ENCODE measurements at regions not wholly inside any gene's neighbourhood (a gene's known extent, or its start where the extent isn't known, plus 50 kb on each side); places are given as distances from the start of the nearest gene placed in this dataset.

DNA sequence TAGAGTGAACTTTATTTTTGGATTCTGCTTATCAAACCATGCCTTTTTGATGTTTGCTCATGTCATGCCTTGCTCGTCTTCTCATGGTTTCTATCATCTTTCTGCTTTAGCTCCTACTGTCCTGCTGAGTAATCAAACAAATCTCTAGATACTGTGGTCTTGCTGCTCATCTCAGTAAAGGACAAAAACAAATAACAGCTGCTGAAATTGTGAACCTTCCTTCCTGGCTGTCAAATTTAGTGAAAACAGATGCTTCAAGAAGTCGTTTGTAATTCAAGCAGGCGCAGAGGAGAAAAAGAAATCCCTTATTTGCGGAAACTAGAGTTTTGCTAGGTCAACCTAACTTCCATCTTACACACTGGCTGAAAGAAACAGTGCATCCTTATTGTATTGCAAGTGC lies 616.1 kb upstream of the ALCAM start:
- no peak for DNase-seq (ENCODE audit: low spot score)

DNA sequence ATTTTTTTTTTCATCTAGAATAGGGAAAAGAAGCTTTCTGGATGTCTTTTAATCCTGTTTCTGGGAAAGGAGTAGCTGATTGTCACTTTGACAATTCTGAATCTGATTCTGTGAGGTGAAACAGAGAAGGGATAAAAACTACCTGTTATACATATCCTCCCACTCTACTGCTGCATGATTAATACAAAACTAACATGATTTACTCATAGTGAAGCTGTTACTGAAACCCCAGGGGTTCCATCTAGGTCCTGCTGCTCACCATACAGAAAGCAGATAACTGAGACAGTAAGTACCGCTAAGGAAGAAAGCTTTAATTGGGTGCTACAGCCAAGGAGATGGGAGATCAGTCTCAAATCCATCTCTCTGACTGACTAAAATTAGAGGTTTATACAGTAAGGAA lies 610.9 kb upstream of the ALCAM start:
- DNase-seq (ENCODE audit: low spot score), result no peak

DNA sequence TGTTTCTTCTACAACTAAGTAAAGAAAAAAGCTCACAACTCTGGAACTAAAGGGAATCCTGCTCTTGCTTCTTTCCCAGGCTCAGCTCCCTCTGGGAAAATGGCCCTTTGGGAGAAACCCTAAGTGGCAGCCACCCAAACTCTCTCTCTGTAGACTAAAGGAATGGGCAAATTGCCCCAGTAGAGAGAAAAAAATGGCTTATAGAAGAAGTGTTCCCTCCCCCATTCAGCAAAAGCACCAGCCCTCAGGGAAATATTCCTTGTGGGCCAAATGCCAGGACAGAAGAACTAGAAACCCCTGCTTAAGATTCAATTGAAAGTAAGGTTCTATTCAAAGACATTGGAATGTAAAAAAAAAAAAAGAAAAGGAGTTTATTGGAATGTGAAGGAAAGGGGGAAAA lies 603.7 kb upstream of the ALCAM start:
- peak; percentile 63 for DNase-seq (ENCODE audit: low spot score)

DNA sequence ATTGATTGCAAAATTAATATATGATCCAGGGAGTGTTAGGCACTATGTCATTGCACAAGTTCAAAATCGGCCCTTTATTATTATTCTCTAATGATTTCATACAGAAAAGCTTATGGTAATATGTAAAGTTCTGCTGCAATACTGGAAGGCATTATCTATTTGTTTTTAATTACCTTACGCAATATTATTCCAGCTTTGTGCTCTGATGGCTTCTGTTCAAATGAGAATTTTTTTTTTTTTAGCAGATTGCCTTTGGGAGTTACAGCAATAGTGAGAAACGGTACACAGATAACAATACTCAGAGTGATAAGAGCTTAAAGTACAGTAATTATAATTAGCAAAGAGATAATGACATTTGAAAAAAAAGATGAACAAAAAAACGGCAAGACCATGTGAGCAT lies 602.2 kb upstream of the ALCAM start:
- no peak for DNase-seq (ENCODE audit: low spot score)

DNA sequence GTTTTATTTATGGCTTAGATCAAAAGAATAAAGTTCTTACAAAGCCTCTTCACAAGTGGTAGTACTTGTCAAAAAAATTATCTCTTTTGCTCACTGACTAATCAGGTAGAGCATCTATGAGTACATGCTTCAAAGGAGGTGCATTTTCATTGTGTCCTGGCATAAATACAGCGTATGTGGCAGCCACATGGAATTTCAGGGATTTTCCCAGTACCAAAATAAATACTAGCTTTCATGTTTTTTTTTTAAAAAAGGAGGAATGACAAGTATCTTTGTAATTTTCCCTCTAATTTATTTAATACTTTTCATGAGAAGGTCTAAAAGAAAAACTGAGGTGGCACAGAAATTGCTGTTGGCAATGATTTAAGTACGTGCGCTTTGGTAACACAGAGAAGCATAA lies 597.8 kb upstream of the ALCAM start:
- DNase-seq (ENCODE audit: low spot score), result no peak

DNA sequence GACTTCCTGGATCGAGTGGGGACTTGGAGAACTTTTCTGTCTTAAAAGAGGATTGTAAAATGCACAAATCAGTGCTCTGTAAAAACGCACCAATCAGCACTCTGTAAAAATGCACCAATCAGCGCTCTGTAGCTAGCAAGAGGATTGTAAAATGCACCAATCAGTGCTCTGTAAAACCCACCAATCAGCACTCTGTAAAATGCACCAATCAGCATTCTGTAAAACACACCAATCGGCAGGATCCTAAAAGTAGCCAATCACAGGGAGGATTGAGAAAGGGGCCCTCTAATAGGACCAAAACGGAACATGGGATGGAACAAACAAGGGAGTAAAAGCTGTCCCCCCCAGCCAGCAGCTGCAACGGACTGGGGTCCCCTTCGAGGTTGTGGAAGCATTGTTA lies 587.4 kb upstream of the ALCAM start:
- no peak for DNase-seq (ENCODE audit: low spot score)

DNA sequence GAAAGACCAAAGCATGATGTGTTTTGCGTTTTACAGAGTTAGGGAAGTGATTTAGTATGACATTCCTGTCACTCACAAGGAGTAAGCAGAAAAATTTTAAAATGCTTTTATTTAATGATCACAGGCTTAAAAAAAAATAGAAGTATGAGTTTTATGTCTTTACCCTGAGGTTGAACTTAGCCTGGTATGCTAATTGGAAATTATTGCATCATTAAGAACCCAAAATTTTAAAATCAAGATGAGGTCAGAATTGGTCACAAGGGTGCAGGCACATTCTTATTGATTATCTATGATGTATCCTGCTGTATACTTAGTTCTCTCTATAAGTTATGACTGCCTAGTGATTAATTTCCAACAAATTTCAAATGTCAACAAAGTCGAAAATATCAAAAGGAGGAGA lies 585.6 kb upstream of the ALCAM start:
- DNase-seq (ENCODE audit: low spot score), result no peak

DNA sequence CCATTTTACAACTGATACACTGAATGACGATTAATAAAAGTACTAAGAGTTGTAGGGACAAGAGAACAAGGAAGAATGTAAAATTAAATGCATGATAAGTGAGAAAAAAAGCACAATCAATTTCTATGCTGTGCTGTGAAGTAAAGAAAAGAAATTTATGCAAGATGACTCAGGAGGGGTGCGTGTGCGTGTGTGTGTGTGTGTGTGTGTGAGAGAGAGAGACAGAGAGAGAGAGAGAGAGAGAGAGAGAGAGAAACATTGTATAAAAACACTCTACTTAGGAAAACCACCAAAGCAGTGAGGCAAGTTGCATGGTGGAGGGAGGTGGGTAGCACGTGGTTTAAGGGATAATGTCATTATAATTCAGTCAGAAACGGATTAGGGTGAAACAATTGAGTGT lies 580.8 kb upstream of the ALCAM start:
- no peak for DNase-seq (ENCODE audit: low spot score)

DNA sequence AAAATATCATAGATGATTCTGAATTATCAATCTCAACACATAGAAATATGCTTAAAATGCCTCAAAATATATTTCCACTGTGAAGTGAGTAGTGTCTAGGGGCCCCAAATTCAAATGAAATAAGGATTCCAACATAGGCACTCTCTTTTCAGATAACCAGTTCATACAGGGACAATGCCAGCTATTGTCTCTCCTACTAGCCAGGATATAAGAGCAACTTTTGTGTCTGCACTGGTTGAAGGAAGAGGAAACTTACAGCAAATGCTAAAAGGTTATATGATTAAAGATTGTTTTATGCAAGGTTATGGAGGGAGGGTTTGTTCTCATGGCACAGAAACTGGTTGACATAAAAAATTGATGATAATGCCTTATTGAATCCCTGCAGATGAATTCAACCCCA lies 579.4 kb upstream of the ALCAM start:
- peak; percentile 56 for DNase-seq (ENCODE audit: low spot score)

DNA sequence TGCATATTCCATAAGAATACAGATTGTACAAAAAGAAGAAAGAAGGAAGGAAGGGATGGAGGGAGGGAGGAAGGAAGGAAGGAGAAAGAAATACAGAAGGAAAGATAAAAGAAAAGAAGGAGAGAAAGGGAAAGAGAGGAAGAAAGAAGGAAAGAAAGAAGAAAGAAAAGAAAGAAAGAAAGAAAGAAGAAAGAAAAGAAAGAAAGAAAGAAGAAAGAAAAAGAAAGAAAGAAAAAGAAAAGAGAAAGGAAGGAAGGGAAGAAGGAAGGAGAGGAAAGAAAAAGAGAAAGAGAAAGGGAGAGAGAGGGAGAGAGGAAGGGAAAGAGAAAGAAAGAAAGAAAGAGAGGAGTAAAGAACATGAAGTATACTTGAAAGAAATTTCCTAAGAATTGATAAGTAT lies 577.9 kb upstream of the ALCAM start:
- DNase-seq (ENCODE audit: low spot score), result no peak

DNA sequence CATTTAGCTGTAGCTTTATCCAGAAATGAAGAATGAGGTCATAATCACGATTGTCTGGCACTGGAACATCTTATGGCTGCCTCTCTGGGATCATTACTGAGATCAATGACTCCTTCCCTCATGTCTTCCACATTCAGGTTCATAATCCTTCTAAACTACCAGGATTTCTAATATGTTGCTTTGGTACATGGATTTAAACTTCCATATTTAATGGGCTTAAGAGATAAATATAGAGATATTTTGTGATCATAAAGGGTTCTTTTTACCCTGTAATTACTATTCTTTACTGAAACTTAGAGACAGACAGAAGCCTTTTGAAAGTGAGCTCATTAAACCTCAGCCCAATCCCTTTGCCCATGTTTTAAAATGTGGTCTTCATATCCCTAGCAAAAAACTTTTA lies 575.4 kb upstream of the ALCAM start:
- no peak for DNase-seq (ENCODE audit: low spot score)

DNA sequence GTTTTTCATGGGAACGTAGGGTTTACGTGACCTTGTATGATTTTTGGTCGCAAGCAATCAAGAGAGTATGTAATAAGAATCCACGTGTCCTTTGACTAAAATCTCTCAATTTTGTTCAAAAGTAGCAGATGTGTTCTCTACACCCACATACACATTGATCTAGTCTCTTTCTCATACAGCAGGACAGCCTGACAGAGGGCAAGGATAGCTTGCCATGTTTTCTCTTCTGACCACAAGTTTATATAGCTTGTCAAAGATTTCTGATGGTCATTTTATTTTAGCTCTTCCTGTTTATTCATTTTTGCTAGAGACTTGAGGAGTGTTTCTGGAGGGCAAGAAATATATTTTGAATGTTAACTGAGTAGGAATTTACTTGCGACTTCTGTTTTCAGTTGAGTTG lies 570.2 kb upstream of the ALCAM start:
- DNase-seq (ENCODE audit: low spot score), result no peak

DNA sequence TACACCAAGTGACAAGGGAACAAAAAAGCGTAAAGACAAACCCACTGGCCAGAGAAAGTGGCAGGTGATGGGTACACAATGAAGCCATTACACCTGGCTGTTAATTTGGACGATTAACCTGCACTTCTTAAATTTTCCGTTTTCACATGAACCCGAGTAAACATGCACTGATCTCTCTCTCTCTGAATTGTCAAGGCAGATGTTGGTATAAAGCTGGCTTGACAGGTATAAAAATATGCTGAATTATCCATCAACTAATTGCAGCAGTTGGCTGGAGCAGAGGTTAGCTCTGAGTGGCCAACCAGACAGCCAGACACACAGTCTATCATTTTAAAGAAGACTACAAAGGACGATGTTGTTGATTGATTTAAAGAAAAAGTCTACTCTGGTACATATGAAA lies 561.7 kb upstream of the ALCAM start:
- DNase-seq (ENCODE audit: low spot score), result no peak

DNA sequence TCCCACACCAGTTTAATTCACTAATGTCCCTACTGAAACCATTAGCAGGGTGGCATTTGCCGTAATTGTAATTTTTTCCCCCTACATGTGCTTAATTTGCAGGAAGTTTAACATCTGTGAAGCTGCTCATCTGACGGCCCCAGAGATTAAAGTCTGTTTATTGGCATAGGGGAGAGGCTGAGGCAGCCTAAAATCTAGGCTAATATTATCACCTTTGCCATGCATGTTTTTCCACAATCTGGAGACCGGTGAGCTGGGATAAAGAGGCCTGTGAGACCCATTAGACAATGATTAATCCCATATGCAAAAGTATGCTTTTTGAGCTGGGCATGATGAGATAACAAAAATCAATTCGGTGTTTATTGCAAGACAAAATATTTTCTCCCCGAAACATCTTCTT lies 561.2 kb upstream of the ALCAM start:
- no peak for DNase-seq (ENCODE audit: low spot score)

DNA sequence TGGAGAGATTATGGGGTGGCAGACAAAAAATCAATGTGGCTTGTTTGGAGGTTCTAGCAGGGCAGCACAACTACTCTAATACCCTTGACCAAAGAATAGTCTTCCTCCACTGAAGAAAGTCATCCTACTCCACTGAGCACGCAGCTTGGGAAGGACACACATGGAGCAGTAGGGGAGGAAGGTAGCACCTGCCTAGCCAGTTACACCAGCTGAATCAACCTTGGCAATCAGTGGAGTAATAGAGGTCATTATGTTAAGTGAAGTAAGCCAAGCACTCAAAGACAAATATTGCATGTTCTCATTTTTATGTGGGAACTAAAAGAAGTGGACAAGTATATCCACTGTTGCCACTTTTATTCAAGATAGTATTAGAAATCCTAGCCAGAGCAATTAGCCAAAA lies 555.8 kb upstream of the ALCAM start:
- no peak for DNase-seq (ENCODE audit: low spot score)

DNA sequence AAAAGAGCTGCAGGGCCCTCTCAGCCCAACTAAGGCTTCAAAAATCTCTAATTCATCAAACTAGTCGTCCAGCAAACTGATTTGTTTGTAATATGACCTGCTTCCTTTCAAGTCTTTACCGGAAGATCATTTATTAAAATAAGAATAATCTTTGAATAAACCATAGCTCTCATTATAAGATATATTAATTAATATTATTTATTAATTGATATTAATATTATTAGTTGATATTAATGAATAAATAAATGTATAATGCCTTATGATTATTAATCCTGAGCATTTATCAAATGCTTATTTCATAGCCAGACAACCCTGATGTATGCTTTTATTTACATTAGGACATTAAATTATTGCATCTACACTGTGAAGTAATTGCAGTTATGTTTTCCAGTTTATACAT lies 550.7 kb upstream of the ALCAM start:
- DNase-seq (ENCODE audit: low spot score), result no peak

DNA sequence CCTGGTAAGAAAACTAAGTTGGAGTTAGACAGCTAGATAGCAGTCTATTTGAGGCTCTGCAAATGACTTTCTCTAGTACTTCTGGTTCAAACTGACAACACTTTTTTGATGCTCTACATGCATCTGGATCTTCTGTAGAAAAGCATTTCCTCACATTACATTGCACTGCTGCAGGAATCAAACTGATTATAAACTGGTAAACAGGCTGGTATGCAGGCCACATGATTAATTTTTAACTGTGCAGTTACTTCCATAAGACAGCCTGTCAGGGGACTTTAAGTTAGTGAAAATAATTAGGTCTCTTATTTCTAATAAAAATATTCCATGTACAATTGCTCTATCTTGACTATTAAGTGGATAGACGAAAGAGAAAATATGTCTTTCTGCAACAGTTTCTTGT lies 550.0 kb upstream of the ALCAM start:
- no peak for DNase-seq (ENCODE audit: low spot score)

DNA sequence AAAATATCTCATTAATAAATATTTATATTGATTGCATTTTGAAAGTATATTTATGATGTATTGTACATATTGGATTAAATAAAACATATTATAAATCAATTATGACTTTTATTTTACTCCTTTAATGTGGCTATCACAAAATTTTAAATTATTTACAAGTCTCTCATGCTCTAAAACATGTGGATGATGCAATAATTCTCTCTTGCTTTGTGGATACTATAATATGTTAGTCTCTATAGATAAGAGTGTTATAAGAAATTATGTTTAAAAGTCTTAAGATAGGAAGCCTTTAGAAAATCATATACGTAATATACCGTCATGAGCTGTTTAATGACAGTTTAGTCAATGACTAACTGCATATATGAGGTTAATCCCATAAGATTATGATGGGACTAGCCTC lies 547.4 kb upstream of the ALCAM start:
- no peak for DNase-seq (ENCODE audit: low spot score)

DNA sequence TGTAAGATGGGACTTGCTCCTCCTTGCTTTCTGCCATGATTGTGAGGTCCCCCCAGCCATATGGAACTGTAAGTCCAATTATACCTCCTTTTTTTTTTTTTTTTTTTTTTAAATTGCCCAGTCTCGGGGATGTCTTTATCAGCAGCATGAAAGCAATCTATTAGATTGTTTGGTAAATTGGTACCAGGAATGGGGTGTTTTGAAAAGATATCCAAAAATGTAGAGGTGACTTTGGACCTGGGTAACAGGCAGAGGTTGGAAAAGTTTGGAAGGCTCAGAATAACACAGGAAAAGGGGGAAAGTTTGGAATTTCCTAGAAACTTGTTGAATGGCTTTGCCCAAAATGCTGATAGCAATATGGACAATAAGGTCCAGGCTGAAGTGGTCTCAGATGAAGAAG lies 545.8 kb upstream of the ALCAM start:
- DNase-seq (ENCODE audit: low spot score), result no peak

DNA sequence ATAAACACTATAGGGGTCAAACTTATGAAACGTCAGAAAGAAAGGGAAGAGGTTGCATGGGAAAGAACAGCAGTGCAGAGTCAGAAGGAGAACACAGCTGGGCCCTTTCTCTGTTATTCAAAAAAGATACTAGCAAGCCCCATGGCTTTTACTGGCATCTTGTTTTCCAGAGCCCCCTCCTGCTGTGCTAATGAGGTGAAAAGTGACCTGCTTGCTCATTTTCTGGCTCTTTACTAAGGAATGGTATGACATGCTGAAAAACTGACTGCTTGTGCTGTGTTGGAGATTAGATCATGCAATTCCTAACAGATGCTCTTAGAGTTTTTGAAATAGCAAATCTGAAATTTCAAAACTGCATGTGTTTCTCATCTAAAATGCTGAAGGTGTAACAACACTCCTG lies 541.6 kb upstream of the ALCAM start:
- peak; percentile 2 for DNase-seq (ENCODE audit: low spot score)

DNA sequence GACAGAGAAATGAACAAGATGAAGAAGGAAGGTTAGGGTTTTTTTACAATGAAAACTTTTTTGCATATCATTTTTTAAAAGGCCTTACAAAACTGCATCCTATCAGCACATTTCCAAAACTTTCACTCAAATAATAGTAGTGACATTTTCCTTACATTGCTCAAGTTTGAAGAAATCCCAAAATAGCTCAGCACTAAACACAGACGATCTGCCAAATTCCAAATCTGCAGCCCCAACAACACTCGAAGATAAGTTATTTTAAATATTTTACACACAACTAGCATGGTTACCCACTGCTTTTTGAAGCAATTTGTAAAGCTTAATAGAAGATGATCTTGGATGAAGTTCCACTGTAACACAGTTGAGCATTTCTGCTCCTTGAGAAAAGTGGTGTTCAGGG lies 535.6 kb upstream of the ALCAM start:
- no peak for DNase-seq (ENCODE audit: low spot score)

DNA sequence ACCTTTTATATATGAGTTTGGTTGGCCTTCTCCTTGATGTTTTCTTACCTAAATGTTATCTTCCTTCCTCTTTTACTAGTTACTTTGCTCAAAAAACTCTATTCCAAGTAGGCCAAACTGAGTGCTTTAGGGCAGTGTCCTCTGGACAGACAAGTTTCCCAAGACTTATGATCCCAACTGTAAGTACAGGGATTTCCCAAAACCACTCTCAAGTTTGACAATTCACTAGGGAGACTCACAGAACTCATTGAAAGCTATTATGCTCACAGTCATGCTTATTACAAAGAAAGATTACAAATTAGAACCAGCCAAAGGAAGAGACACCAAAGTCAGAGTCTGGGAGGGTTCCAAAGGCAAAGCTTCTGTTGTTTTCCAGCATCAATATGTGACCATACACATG lies 534.2 kb upstream of the ALCAM start:
- no peak for DNase-seq (ENCODE audit: low spot score)

DNA sequence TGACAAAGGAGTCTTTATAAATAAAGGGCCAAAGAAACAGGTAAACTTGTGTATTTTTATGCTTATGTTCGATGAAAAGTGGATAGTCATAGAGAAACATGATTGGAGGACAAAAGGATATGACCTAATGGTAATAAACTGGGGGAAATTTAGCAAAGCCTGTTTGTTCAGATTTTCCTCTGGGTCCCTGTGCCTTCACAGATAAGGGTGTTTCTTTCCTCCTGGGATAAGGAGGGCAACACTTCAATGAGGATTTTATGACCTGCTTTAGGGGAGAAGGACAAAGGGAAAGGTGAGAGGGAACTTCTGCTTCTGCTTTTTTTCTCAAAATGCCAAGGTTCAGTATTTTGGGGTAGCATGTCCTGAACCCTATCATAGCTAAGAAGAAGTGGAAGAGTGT lies 531.3 kb upstream of the ALCAM start:
- no peak for DNase-seq (ENCODE audit: low spot score)

DNA sequence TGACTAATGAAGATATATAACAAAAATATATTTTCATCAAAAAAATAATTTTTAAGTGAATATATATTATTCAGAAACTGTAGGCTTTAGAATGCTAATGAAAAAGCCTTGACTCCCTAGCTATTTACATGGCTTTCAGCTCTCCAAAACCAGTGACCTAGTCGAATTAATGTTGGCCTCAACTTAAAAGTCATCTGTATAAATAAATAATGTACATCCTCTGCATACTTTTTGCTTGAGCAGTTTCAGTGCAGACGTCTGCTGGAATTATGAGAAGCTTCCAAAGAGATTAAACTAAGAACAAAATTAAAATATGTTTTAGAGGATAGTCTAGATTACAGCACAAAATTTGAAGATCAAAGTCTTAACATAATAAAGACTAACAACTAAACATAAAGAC lies 520.4 kb upstream of the ALCAM start:
- no peak for DNase-seq (ENCODE audit: low spot score)

DNA sequence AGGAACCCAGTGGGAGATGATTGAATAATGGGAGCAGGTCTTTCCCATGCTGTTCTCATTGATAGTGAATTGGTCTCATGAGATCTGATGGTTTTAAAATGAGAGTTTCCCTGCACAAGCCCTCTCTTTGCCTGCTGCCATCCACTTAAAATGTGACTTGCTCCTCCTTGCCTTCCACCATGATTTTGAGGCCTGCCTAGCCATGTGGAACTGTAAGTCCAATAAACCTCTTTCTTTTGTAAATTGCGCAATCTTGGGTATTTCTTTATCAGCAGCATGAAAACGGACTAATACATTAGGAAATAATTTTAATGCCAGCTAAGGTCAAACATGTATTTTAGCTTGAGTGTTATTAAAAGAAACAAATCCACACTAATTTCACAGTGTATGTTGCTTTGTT lies 517.6 kb upstream of the ALCAM start:
- no peak for DNase-seq (ENCODE audit: low spot score)

DNA sequence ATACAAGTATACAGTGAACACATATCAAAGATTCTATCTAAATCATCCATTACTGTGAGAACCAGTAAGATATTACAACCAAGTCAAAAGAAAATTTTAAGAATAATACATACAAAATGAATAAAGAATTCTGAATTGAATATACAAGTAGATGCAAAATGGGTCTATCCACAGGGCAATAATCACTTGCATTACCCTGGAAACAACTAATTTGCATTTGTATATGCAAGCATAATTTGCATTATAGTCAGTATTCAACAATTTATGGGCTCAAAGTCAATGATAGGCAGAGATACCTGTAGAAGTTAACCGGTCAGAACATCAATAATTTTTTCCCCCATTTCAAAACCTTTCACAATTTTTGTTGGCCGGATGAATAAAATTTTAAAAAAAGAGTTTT lies 512.2 kb upstream of the ALCAM start:
- DNase-seq (ENCODE audit: low spot score), result no peak

All from pons (tissue), 1 donor.